Cardiac muscle cell (in vitro differentiated cells and primary cell): ENCODE measurements at regions not wholly inside any gene's neighbourhood (a gene's known extent, or its start where the extent isn't known, plus 50 kb on each side); places are given as distances from the start of the nearest gene placed in this dataset.

Experiments
- DNase-seq, 2 donors: peaks; one replicate each; pipeline versions ENCODE4 v3.0.0 to v3.0.0-alpha.2; 2010 to 2017; ENCODE audit warnings: low read depth in 1 of 2, low spot score in 1 of 2
- H3K27ac ChIP-seq: fragments of 200-600 bp; sonication (generic); 2 replicates; pipeline ENCODE4 v1.5.1; 2016
- H3K27me3 ChIP-seq: fragments of 200-600 bp; sonication (generic); 2 replicates; pipeline ENCODE4 v1.6.0; 2016; ENCODE audit warnings: control low read depth
- H3K36me3 ChIP-seq: fragments of 200-600 bp; sonication (generic); 2 replicates; pipeline ENCODE4 v1.5.1; 2016; ENCODE audit warnings: control low read depth
- H3K4me1 ChIP-seq: fragments of 200-600 bp; sonication (generic); 2 replicates; pipeline ENCODE4 v1.8.1; 2017; ENCODE audit warnings: low read depth, mild to moderate bottlenecking, mixed run types
- H3K4me3 ChIP-seq: fragments of 200-600 bp; sonication (generic); 2 replicates; pipeline ENCODE4 v1.5.1; 2016; ENCODE audit warnings: mild to moderate bottlenecking
- H3K9me3 ChIP-seq: fragments of 200-600 bp; sonication (generic); 2 replicates; pipeline ENCODE4 v1.5.1; 2017; ENCODE audit warnings: low read depth, mild to moderate bottlenecking, control low read depth
- CTCF ChIP-seq: IDR thresholded peaks from 2 replicates; pipeline ENCODE4 v1.5.1; 2012; ENCODE audit warnings: low read depth, mild to moderate bottlenecking, low read length

- no peaks in the 10 kb centered on the region for H3K27me3 ChIP-seq
- no peak overlapping the region for H3K27ac ChIP-seq
- no peak for TF ChIP-seq CTCF
- H3K9me3 ChIP-seq, result no peaks in the 10 kb centered on the region
- no peaks in the 10 kb centered on the region for H3K4me1 ChIP-seq
- H3K36me3 ChIP-seq, result no peaks in the 10 kb centered on the region
- DNase-seq, result peak; percentile 6 to 13
- H3K4me3 ChIP-seq, result no peak overlapping the region
Observed at GRCh38 chr12:81896771-81897170, 137.6 kb upstream of the PPFIA2 start.

GRCh38 chr12:81888961-81889360, 129.8 kb upstream of the PPFIA2 start:
- Histone ChIP-seq H3K27me3 (no peaks in the 10 kb centered on the region), H3K27ac (no peak overlapping the region), H3K4me1 (no peaks in the 10 kb centered on the region), H3K9me3 (no peaks in the 10 kb centered on the region), H3K36me3 (no peaks in the 10 kb centered on the region), H3K4me3 (no peak overlapping the region)
- DNase-seq, result no peak
- TF ChIP-seq CTCF, result no peak

GRCh38 chr12:81888106-81888740, 129.1 kb upstream of the PPFIA2 start:
- TF ChIP-seq CTCF, result no peak
- DNase-seq, result peak in 1 of 2 donors; percentile 0
- no peaks in the 10 kb centered on the region for H3K27me3 ChIP-seq
- no peaks in the 10 kb centered on the region for H3K4me1 ChIP-seq
- no peaks in the 10 kb centered on the region for H3K36me3 ChIP-seq
- H3K27ac ChIP-seq, result no peak overlapping the region
- no peaks in the 10 kb centered on the region for H3K9me3 ChIP-seq
- H3K4me3 ChIP-seq, result no peak overlapping the region

GRCh38 chr12:81874586-81874985, 115.4 kb upstream of the PPFIA2 start:
- no peaks in the 10 kb centered on the region for H3K4me1 ChIP-seq
- H3K4me3 ChIP-seq, result no peak overlapping the region
- no peak for TF ChIP-seq CTCF
- no peaks in the 10 kb centered on the region for H3K36me3 ChIP-seq
- no peak overlapping the region for H3K27ac ChIP-seq
- peak in 1 of 2 donors; percentile 9 for DNase-seq
- H3K9me3 ChIP-seq, result no peaks in the 10 kb centered on the region
- no peaks in the 10 kb centered on the region for H3K27me3 ChIP-seq

GRCh38 chr12:81874166-81874565, 115.0 kb upstream of the PPFIA2 start:
- Histone ChIP-seq H3K4me1 (no peaks in the 10 kb centered on the region), H3K4me3 (no peak overlapping the region), H3K27ac (no peak overlapping the region), H3K27me3 (no peaks in the 10 kb centered on the region), H3K36me3 (no peaks in the 10 kb centered on the region), H3K9me3 (no peaks in the 10 kb centered on the region)
- DNase-seq, result no peak
- TF ChIP-seq CTCF, result no peak
